ENCODE measurements at regions not wholly inside any gene's neighbourhood (a gene's known extent, or its start where the extent isn't known, plus 50 kb on each side); places are given as distances from the start of the nearest gene placed in this dataset.

GRCh38 chr1:82445827-82446226 lies 645.1 kb downstream of the ADGRL2 start:
- no peak for TF ChIP-seq CTCF (IDR thresholded peaks at IDR 0.05; ENCODE audit: insufficient read depth, low read length)
- DNase-seq (ENCODE audit: low read depth), result peak; percentile 39
- no peak overlapping the region for H3K4me3 ChIP-seq (ENCODE audit: low read depth, low read length)

DNA sequence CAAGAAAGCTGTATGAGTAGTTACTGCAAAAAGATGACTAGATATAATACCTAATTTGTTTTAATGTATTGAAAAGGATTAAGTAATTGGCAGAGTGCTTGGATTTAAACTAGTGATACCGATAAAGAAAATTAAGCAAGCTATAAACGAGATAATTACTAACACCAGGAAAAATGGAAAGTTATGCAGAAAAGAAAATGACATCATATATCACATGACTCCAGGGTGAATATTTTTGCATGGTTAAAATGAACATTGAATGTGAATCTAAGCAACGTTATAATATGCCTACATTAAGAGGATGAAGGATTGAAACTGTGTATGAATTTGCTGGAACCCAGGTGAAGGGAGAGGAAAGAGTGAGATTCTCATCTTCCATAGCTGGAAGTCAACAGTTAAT lies 644.4 kb downstream of the ADGRL2 start:
- no peak for DNase-seq (ENCODE audit: low read depth)
- no peak for TF ChIP-seq CTCF (IDR thresholded peaks at IDR 0.05; ENCODE audit: insufficient read depth, low read length)

GRCh38 chr1:82441402-82441801 lies 640.7 kb downstream of the ADGRL2 start:
- H3K4me3 ChIP-seq (ENCODE audit: low read depth, low read length), result no peak overlapping the region
- no peak for TF ChIP-seq CTCF (IDR thresholded peaks at IDR 0.05; ENCODE audit: insufficient read depth, low read length)
- no peak for DNase-seq (ENCODE audit: low read depth)

More for the DNA sequence above, 644.4 kb downstream of the ADGRL2 start:
- H3K4me3 ChIP-seq (ENCODE audit: low read depth, low read length), result no peak overlapping the region

- no peak overlapping the region for H3K4me3 ChIP-seq (ENCODE audit: low read depth, low read length)
- DNase-seq (ENCODE audit: low read depth), result no peak
Measured at GRCh38 chr1:82423174-82423815, 622.6 kb downstream of the ADGRL2 start.

DNA sequence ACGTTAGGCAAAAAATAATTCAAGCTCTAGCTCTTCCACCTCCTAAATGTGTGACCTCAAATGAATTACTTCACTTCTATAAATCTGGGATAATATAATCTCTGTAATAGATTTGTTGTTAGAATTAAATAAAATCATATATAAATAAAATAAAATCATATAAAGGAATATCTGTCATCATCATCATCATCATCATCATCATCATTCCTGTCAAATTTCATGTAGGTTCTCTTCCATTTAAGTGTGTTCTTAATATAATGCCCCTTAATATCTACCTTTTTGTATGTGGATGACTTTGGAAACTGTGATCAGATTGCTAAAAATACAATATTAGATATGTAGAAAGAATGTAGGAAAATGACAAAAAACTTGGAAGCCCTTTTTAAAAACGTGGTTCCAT lies 621.0 kb downstream of the ADGRL2 start:
- H3K4me3 ChIP-seq (ENCODE audit: low read depth, low read length), result no peak overlapping the region
- TF ChIP-seq CTCF (IDR thresholded peaks at IDR 0.05; ENCODE audit: insufficient read depth, low read length), result no peak
- no peak for DNase-seq (ENCODE audit: low read depth)

More at GRCh38 chr1:82423174-82423815, 622.6 kb downstream of the ADGRL2 start:
- no peak for TF ChIP-seq CTCF (IDR thresholded peaks at IDR 0.05; ENCODE audit: insufficient read depth, low read length)

- DNase-seq (ENCODE audit: low read depth), result no peak
- no peak for TF ChIP-seq CTCF (IDR thresholded peaks at IDR 0.05; ENCODE audit: insufficient read depth, low read length)
- H3K4me3 ChIP-seq (ENCODE audit: low read depth, low read length), result no peak overlapping the region
Measured at GRCh38 chr1:82420584-82420983, 619.9 kb downstream of the ADGRL2 start.

GRCh38 chr1:82411605-82412004 lies 610.9 kb downstream of the ADGRL2 start:
- no peak overlapping the region for H3K4me3 ChIP-seq (ENCODE audit: low read depth, low read length)
- no peak for TF ChIP-seq CTCF (IDR thresholded peaks at IDR 0.05; ENCODE audit: insufficient read depth, low read length)
- DNase-seq (ENCODE audit: low read depth), result no peak
